Activated CD4-positive, alpha-beta T cell treated with anti-CD3 and anti-CD28 coated beads, Interleukin-2, amount 50 U/mL, for 48 hours (primary cell): ENCODE measurements at regions not wholly inside any gene's neighbourhood (a gene's known extent, or its start where the extent isn't known, plus 50 kb on each side); places are given as distances from the start of the nearest gene placed in this dataset.

Experiments used
- DNase-seq, 2 experiments: peaks; one replicate each; pipeline ENCODE4 v3.0.0-alpha.2; 2020

DNA sequence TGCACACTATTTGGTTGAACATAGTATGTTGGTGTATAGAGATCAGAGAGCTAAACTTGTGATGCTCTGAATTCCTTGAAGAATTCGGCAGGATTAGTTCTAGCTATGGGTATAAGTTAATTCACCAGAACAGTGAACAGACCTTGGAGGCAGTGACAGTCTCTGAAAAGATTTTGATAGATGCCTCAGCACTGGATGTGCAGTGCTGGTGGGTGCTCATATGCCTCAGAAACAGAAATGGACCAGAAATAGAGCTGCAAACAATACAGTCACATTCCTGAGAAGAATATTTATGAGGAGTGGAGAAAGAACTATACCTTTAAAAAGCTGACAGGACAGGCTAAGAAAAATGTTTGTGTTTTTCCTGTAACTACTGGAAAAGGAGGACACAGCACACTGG is 747.7 kb downstream of the KCTD16 start:
- DNase-seq = no peak

DNA sequence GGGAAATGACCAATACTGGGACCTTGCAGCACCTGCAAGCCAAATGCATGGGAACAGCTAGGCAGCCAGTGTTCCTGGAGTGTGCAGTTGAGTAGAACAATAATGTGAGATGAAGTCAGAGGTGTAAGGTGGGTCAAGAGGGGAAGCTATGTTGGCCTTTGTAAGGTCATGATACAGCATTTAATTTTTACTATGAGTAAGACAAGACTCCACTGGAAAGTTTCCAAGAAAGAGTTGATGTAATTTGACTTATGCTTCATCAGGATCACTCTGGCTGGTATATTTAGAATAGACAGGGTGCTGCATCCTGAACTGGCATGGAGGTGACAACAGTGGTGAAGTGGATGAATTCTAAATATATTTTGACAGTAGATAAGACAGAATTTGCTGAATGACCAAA is 744.8 kb downstream of the KCTD16 start:
- no peak for DNase-seq

DNA sequence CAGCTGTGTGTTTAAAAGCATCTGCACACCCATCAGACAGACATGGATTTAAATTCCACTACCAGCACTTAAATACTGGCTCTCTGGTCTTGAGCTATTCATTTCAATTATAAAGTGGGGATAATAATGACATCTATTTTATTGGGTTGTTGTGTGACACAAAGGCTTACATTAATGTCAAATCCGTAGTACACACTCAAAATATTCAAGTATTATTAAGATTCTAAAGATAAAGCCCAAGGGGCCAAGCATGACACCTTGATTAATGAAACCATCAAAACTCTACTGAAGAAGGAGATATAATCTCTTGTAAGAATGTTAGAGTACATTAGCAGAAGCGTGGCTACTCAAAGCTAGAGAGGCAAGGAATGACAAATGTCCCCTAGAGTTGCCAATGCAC is 743.0 kb downstream of the KCTD16 start:
- no peak for DNase-seq

DNA sequence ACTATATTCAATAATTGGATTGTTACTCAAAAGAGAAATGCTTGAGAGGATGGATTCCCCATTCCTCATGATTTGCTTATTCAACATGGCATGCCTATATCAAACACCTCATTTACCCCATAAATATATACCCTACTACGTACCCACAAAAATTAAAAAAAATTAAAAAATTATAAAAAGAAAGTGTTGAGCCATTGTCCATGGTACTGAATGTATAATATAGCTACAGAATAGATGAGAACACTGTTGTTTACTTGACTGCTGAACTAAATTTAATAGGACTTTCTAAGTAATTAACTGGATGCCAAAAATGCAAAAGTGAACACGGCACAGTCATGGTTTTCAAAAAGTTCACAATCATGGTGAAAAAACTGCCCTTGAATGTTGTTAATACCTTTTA is 725.8 kb downstream of the KCTD16 start:
- no peak for DNase-seq

DNA sequence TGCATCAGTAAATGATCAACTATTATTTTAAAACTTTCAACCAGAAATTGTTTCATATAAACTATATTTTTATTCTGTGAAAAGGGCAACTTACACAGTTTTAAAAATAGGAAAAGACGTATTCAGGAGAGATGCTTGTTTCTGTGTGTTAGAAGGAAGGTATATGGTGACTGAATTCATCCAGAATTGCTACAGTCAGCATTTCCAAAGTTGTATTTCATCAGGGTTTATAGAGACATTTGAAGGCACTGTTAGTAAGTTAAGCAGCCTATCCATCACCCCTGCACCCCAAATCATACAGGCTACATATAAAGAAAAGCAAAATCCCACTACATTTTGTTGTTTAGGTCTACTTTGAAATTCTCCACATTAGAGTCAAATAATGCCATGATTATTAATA is 716.0 kb downstream of the KCTD16 start:
- no peak for DNase-seq

DNA sequence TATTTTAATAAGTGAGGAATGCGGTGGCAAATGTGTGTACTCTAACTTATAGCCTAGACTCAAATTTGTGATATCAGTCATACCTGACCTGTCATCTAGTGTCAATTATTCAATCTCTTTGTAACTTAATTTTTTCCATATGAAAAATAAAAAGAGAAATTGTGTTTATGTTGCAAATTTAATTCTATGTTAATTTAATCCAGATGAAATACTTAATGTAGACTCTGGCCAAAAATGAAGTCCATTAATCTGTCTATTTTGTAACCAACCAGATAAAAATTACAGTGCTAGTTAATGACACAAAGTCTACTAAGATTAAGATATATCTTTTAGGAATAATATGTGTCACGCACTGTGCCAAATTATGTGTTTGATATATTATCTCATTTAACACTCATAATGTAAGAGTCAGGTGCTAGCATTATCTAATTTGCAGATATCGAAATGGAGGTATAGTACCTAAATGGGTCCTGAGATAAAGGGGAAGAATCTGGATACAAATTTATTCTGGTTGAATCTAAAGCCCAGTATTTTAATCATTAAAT is 712.1 kb downstream of the KCTD16 start:
- DNase-seq = no peak

GRCh38 chr5:144880513-144880912 is 709.8 kb downstream of the KCTD16 start:
- no peak for DNase-seq

- DNase-seq = no peak
Observed at GRCh38 chr5:144876990-144877389, 706.3 kb downstream of the KCTD16 start.

- DNase-seq = no peak
Observed at GRCh38 chr5:144873076-144873475, 702.4 kb downstream of the KCTD16 start.

- DNase-seq = no peak
Observed at GRCh38 chr5:144864118-144864517, 693.4 kb downstream of the KCTD16 start.

DNA sequence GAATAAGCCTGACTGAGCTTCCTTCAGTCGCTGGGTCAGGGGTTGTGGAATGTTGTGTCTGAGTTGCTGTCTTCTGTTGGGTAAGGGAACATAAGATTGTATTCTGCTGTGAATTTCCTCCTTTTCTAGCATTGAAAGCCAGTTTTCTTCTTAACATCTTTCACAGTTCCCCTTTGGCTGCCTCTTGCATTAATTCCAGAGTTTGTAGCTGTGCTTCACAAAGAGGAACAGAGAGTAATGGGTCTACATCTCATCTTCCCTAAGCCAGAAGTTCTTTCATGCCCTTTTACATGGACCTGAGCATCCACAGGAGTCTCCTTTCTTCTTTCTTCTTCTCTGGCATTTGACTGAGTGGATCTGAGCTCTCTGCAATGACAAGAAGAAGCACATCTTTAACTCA is 686.8 kb downstream of the KCTD16 start:
- DNase-seq = no peak

DNA sequence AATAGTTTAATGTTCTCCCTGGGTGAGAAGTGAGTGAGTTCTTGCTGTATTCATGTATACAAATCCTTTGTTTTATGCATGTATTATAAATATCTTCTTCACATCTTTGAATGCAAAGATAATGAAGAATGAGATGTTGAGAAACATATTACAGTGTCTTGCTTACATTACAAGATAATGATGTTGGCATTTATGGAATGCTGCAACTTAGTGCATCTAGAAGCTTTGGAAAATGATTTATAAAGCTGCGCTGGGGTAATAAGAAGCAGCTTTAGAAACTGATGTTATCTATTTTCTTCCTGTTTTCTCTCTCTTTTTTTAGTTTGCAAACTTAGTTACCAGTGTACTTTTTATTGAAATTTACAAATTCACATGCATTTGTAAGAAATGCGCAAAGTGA is 673.4 kb downstream of the KCTD16 start:
- DNase-seq = no peak

- DNase-seq = no peak
Observed at GRCh38 chr5:144832416-144832815, 661.7 kb downstream of the KCTD16 start.

DNA sequence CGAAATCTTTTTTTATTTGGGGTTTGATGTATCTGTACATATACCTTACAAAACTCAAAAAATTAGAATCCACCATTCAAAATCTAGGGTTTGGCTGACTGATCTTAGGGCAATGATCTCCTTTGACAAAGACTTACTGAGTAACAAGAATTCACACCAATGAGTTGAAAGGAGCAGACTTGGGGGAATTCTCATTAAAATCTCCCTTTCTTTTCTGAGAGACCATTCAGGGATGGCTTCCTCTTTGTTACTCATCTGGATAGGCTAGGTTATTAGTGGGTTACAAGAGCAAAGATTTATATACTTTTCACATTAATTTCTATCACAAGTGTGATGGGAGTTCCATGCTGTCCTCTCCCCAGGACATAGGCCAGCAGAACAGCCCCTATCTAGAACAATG is 661.0 kb downstream of the KCTD16 start:
- DNase-seq = no peak

- no peak for DNase-seq
Observed at GRCh38 chr5:144822503-144822902, 651.8 kb downstream of the KCTD16 start.

GRCh38 chr5:144820278-144820677 is 649.6 kb downstream of the KCTD16 start:
- no peak for DNase-seq

DNA sequence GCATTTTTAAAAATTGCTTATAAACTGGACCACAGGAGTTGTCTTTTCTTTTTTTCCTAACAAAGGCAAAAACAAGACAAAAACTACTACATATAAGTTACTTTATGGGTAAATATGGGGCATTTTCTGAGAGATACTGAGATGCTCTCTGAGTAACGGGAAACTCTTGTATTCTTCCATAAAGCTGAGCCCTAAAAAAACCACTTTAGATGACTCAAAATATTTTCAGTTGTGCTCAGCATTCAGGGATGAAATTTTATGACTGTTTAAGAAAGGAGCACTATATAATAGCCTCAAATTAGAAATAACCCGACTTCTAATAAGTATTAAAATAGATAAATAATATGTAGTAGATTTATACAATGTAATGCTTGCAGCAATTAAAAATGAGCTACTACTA is 644.5 kb downstream of the KCTD16 start:
- no peak for DNase-seq

DNA sequence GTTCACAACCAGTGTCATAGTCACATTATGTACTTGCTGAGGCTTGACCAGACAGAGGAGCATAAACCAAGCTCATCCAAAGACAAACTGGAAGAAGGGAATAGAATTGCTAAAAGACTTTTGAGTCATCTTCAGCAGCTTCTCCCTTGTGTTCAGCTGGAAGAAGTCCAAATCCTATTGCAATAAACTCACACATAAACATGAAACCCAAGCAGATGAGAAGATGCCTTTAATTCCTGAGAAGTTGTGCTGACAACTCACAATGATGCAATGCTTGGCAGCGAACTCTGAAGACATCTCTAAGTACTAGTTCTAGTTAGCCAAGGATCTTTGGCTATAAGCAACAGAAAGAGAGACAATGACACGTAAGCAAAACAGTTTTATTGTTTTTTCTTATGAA is 642.1 kb downstream of the KCTD16 start:
- no peak for DNase-seq

DNA sequence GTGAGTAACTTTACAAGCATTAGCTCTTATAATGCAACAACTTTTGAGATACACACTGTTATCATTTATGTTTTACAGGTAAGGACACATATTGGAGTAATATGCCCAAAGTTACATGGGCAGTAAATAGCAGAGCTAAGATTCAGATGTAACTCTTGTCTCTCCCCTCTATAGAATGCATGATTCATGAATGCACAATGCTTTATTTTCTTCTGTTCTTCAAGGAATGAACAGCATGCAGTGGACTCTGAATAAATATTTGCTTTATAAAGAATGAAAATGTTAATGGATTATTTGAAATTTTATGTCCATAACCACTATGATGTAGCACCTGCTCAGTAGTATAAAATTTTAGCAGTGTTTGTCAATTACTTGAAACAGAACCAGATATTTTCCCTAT is 629.5 kb downstream of the KCTD16 start:
- no peak for DNase-seq

DNA sequence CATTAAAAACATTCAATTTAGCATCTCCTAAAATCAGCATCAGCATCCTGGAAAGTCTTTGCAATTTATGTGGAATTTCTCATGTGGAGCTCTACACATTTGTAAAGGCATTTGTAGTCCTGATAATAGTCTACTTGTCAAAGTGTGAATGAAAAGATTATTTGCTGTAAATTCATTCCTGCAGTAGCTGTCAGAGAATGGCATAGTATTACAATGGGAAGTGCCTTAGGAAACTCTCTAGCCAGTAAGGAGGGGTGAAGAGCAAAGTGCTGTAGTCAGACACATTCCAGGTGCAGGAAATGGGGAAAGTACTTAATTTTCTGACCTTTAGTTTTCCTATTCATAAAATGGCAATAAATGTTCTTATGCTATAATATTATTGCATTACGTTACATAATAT is 627.9 kb downstream of the KCTD16 start:
- DNase-seq = no peak

DNA sequence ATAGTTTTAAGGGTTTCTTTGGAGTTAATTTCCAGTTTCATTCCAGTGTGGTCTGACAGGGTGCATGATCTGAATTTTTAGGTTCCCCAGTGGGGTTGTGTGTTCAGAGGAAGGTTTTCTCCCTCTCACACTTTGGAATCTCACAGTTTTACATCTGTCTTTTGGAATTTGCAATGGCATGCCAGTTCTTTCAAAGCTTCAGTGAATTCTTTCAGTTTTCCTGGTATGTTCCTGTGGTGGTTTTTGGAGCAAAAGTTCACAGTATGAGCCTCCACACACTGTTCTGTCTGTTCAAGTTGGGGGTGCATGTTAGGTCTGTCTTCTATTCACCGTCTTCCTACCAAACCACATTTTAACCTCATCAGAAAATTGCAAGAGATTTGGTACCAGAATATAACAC is 624.2 kb downstream of the KCTD16 start:
- no peak for DNase-seq

DNA sequence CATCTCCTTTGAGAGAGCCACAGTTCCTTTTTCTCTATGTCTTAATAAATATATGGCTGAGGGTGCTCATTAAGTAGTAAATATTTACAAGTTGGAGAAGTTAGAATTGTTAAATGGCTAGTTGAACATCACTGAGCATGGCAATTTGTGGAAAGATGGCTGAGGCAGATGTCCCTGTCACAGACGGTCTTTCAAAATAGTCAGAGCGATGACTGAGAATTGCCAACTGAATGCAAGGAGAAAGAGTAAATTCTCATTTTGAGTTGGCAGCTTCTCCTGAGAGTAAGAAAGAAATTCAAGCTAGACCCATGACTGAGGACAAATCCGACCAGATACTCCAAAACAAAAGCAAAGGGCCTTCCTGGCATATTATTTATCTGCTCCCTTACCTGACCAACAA is 617.9 kb downstream of the KCTD16 start:
- DNase-seq = no peak

DNA sequence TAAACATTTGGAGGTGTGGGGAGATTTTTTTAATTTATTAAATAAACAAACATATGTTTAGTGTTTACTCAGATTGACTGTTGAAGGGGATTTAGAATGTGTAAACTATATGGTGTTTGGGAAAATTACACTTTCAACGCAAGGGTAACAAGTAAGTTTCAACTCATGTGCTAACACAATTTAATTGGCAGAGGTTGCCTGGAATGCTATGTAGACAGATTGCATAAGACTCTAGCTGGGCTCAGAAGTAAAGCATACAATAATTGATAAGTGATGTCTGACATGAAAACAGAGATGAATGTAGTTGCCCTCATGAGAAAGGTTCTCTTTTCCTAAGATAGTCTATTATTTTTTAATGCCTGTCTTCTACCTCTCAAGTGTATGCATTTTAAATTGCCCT is 617.4 kb downstream of the KCTD16 start:
- DNase-seq = no peak

DNA sequence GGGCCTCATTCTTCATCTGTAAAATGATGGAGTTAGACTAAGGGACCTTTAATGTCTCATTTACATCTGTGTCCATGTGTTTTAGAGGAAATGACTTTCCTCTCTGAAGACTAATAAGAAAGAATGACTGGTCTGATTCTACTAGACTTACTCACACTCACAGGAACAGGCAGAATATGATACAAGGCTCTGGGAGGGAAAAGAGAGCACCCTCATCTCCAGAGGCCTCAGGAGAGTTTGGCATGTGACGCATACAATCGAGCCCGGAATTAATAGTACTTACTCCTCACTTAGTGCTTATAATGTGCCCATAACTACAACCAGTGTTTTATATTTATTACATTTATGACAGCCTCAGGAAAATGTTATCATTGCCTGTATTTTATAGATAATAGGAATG is 608.7 kb downstream of the KCTD16 start:
- DNase-seq = no peak

GRCh38 chr5:144778561-144778960 is 607.9 kb downstream of the KCTD16 start:
- no peak for DNase-seq

- DNase-seq = no peak
Observed at GRCh38 chr5:144774197-144774596, 603.5 kb downstream of the KCTD16 start.
